SK-N-SH (cell line): ENCODE measurements at regions not wholly inside any gene's neighbourhood (a gene's known extent, or its start where the extent isn't known, plus 50 kb on each side); places are given as distances from the start of the nearest gene placed in this dataset.

Experiments
- CTCF ChIA-PET: fragments of 300-600, 350-600 bp; formaldehyde crosslinking; extraction: SDS; loops from one replicate; lab custom pipeline; 2021; lab: Yijun Ruan, JAX
- POLR2A ChIA-PET: fragments of 350-600 bp; sonication (Branson Sonifier 250); formaldehyde crosslinking; extraction: SDS; loops from one replicate; lab custom pipeline; 2020; ENCODE audit warnings: antibody characterized with exemption, inconsistent platforms; lab: Yijun Ruan, JAX
- DNase-seq: peaks from one replicate; pipeline ENCODE4 v3.0.0; 2012
- H2AFZ ChIP-seq: fragments of 200-600 bp; sonication (generic); 2 replicates; pipeline ENCODE4 v1.8.1; 2016; ENCODE audit warnings: antibody characterized with exemption, mild to moderate bottlenecking, low read depth
- H3F3A ChIP-seq: fragments of 200-600 bp; sonication (generic); replicated peaks from 2 replicates; pipeline ENCODE3; 2016; ENCODE audit warnings: antibody characterized with exemption, mild to moderate bottlenecking; ENCODE audit not compliant: insufficient read depth
- H3K27ac ChIP-seq, 2 experiments: fragments of 200-500 bp in 1 of 2; fragments of 200-600 bp in 1 of 2; sonication (Bioruptor generic) in 1 of 2; sonication (generic), shearing (Covaris generic) in 1 of 2; 2 replicates each; pipeline versions ENCODE4 v1.5.1 to v1.6.1; 2014 to 2016; ENCODE audit warnings: low read depth in 2 of 2, inconsistent platforms in 1 of 2, low read length in 1 of 2, mild to moderate bottlenecking in 1 of 2, mixed read lengths in 1 of 2
- H3K27me3 ChIP-seq: fragments of 200-600 bp; sonication (generic), shearing (Covaris generic); 2 replicates; pipeline ENCODE4 v1.6.1; 2016; ENCODE audit warnings: mixed run types; ENCODE audit not compliant: insufficient read depth
- H3K36me3 ChIP-seq, 2 experiments: fragments of 200-500 bp in 1 of 2; fragments of 200-600 bp in 1 of 2; sonication (Bioruptor generic) in 1 of 2; sonication (generic) in 1 of 2; replicated peaks in 1 of 2; 2 replicates each; pipeline versions ENCODE3 to v1.5.1; 2014 to 2016; ENCODE audit warnings: low read length in 1 of 2, mild to moderate bottlenecking in 1 of 2; ENCODE audit not compliant: insufficient read depth in 2 of 2, control insufficient read depth in 1 of 2
- H3K4me1 ChIP-seq, 2 experiments: fragments of 200-500 bp in 1 of 2; fragments of 200-600 bp in 1 of 2; sonication (Bioruptor generic) in 1 of 2; sonication (generic), shearing (Covaris generic) in 1 of 2; 2 replicates each; pipeline versions ENCODE4 v1.5.1 to v1.6.1; 2014 to 2016; ENCODE audit warnings: low read depth in 1 of 2, low read length in 1 of 2, mixed run types in 1 of 2; ENCODE audit not compliant: insufficient read depth in 2 of 2, control insufficient read depth in 1 of 2
- H3K4me2 ChIP-seq: fragments of 200-600 bp; sonication (generic), shearing (Covaris generic); 2 replicates; pipeline ENCODE4 v1.6.1; 2017; ENCODE audit warnings: mixed run types
- H3K4me3 ChIP-seq, 2 experiments: fragments of 200-500 bp in 1 of 2; fragments of 200-600 bp in 1 of 2; sonication (Bioruptor generic) in 1 of 2; sonication (generic), shearing (Covaris generic) in 1 of 2; 2 replicates each; pipeline versions ENCODE4 v1.5.1 to v1.8.1; 2014 to 2016; ENCODE audit warnings: low read depth in 2 of 2, inconsistent platforms in 1 of 2, low read length in 1 of 2, mild to moderate bottlenecking in 1 of 2, mixed read lengths in 1 of 2, moderate library complexity in 1 of 2
- H3K79me2 ChIP-seq: fragments of 200-600 bp; sonication (generic); 2 replicates; pipeline ENCODE4 v1.8.1; 2017; ENCODE audit warnings: mild to moderate bottlenecking; ENCODE audit not compliant: insufficient read depth
- H3K9ac ChIP-seq: fragments of 200-600 bp; sonication (generic); 2 replicates; pipeline ENCODE4 v1.6.1; 2017; ENCODE audit warnings: mixed run types
- H3K9me2 ChIP-seq: fragments of 200-600 bp; sonication (generic); 2 replicates; pipeline ENCODE4 v1.6.1; 2017; ENCODE audit warnings: mixed run types
- H3K9me3 ChIP-seq: fragments of 200-600 bp; sonication (generic); 2 replicates; pipeline ENCODE4 v1.6.1; 2017; ENCODE audit warnings: mixed run types, mild to moderate bottlenecking, moderate library complexity
- H4K20me1 ChIP-seq: fragments of 200-600 bp; sonication (generic); 2 replicates; pipeline ENCODE4 v1.6.1; 2017; ENCODE audit warnings: mild to moderate bottlenecking, mixed run types; ENCODE audit not compliant: insufficient read depth
- CTCF ChIP-seq: fragments of 200-600 bp; sonication (generic); IDR thresholded peaks from 2 replicates; pipeline ENCODE4 v1.6.1; 2017; ENCODE audit warnings: antibody characterized with exemption, mild to moderate bottlenecking, moderate library complexity
- ELF1 ChIP-seq: IDR thresholded peaks from 2 replicates; pipeline ENCODE4 v1.4.0; 2012
- EP300 ChIP-seq, 2 experiments: IDR thresholded peaks; 2 replicates each; pipeline versions ENCODE4 v1.4.0 to v1.6.1; 2012; ENCODE audit warnings: borderline replicate concordance in 1 of 2, low read depth in 1 of 2, low read length in 1 of 2
- EZH2phosphoT487 ChIP-seq: fragments of 200-600 bp; sonication (generic); IDR thresholded peaks from 2 replicates; pipeline ENCODE4 v1.6.1; 2017; ENCODE audit warnings: low read depth, mixed run types, mild to moderate bottlenecking, antibody characterized with exemption, moderate library complexity, borderline replicate concordance
- FOSL2 ChIP-seq: IDR thresholded peaks from 2 replicates; pipeline ENCODE4 v1.4.0; 2012; ENCODE audit warnings: low read depth, mild to moderate bottlenecking, moderate library complexity, borderline replicate concordance
- FOXJ3 ChIP-seq: sonication (generic); formaldehyde crosslinking; IDR thresholded peaks from 2 replicates; pipeline ENCODE4 v1.5.1; 2020; ENCODE audit warnings: mild to moderate bottlenecking, missing genetic modification reagents
- GABPA ChIP-seq: IDR thresholded peaks from 2 replicates; pipeline ENCODE4 v1.4.0; 2012; ENCODE audit warnings: low read depth, mild to moderate bottlenecking
- IRF3 ChIP-seq: fragments of 150-350 bp; IDR thresholded peaks from 2 replicates; pipeline ENCODE4 v1.6.1; 2016; ENCODE audit warnings: mild to moderate bottlenecking, low read depth, low read length
- JUND ChIP-seq: IDR thresholded peaks from 2 replicates; pipeline ENCODE4 v1.4.0; 2012
- NFIC ChIP-seq: IDR thresholded peaks from 2 replicates; pipeline ENCODE4 v1.4.0; 2012; ENCODE audit warnings: borderline replicate concordance
- NRF1 ChIP-seq: IDR thresholded peaks from 2 replicates; pipeline ENCODE4 v1.6.1; 2012; ENCODE audit warnings: low read depth, mild to moderate bottlenecking, low read length
- POLR2AphosphoS5 ChIP-seq: IDR thresholded peaks from 2 replicates; pipeline ENCODE4 v1.6.1; 2012; ENCODE audit warnings: low read depth, low read length
- RAD21 ChIP-seq: IDR thresholded peaks from 2 replicates; pipeline ENCODE4 v1.6.1; 2012; ENCODE audit warnings: mild to moderate bottlenecking, low read length
- RCOR1 ChIP-seq: fragments of 150-350 bp; IDR thresholded peaks from 2 replicates; pipeline ENCODE4 v1.6.1; 2017; ENCODE audit warnings: antibody characterized with exemption, low read length
- RFX5 ChIP-seq: IDR thresholded peaks from 2 replicates; pipeline ENCODE4 v1.6.1; 2012; ENCODE audit warnings: mild to moderate bottlenecking, improper control_type of control experiment, low read length
- TAF1 ChIP-seq: IDR thresholded peaks from 2 replicates; pipeline ENCODE4 v1.6.1; 2012; ENCODE audit warnings: low read depth, mild to moderate bottlenecking, low read length, moderate library complexity, borderline replicate concordance
- TEAD4 ChIP-seq: IDR thresholded peaks from 2 replicates; pipeline ENCODE4 v1.4.0; 2012; ENCODE audit warnings: mild to moderate bottlenecking, borderline replicate concordance; ENCODE audit not compliant: insufficient read depth
- USF1 ChIP-seq: IDR thresholded peaks from 2 replicates; pipeline ENCODE4 v1.4.0; 2012; ENCODE audit warnings: low read depth, borderline replicate concordance
- WGBS: methylation state at CpG from one replicate; pipeline ENCODE4 v1.1.6; 2017; ENCODE audit warnings: low lambda C conversion rate; 5-methylcytosine and 5-hydroxymethylcytosine counted together

GRCh38 chr18:27528925-27529521 is 343.9 kb upstream of the CHST9 start:
- H3K79me2 ChIP-seq = no peaks in the 10 kb centered on the region
- H3K27me3 ChIP-seq = no peaks in the 10 kb centered on the region
- TF ChIP-seq RFX5 (no peak), FOXJ3 (CRISPR knock-in tag) (no peak), RAD21 (no peak), FOSL2 (no peak), USF1 (no peak), EZH2phosphoT487 (no peak), GABPA (no peak), TAF1 (no peak), IRF3 (no peak), TEAD4 (no peak), EP300 (IDR thresholded peaks at IDR 0.05; ENCODE audit: borderline replicate concordance in 1 of 2, low read depth in 1 of 2, low read length in 1 of 2) (no peak), RCOR1 (no peak), JUND (no peak), NFIC (no peak), ELF1 (no peak), POLR2AphosphoS5 (no peak), NRF1 (no peak), CTCF (no peak)
- DNase-seq = no peak
- no peak overlapping the region for H3K4me3 ChIP-seq
- ChIA-PET CTCF (interaction anchor here (0.6 to 1.3 kb wide), 2 partner anchors 12 to 206 kb away, joined by 3 to 4 read pairs; no protein-coding TSS in a partner anchor), POLR2A (no interaction called here)
- no peaks in the 10 kb centered on the region for H3K9me2 ChIP-seq
- H2AFZ ChIP-seq = no peak overlapping the region
- H3K27ac ChIP-seq = no peak overlapping the region
- no peaks in the 10 kb centered on the region for H3F3A ChIP-seq
- WGBS = 7% methylated on average over 2 of the region's 2 CpGs
- H3K36me3 ChIP-seq = no peaks in the 10 kb centered on the region
- no peak overlapping the region for H3K9ac ChIP-seq
- no peak overlapping the region for H3K4me2 ChIP-seq
- no peaks in the 10 kb centered on the region for H3K9me3 ChIP-seq
- no peaks in the 10 kb centered on the region for H3K4me1 ChIP-seq
- no peaks in the 10 kb centered on the region for H4K20me1 ChIP-seq
